SW480 (cell line): ENCODE measurements at regions not wholly inside any gene's neighbourhood (a gene's known extent, or its start where the extent isn't known, plus 50 kb on each side); places are given as distances from the start of the nearest gene placed in this dataset.

Source experiments
- DNase-seq: peaks from one replicate; pipeline ENCODE4 v3.0.0-alpha.2; 2016; ENCODE audit warnings: low spot score

GRCh38 chr10:110414548-110415309 is 83.0 kb upstream of the DUSP5 start:
- DNase-seq, result peak; percentile 99

DNA sequence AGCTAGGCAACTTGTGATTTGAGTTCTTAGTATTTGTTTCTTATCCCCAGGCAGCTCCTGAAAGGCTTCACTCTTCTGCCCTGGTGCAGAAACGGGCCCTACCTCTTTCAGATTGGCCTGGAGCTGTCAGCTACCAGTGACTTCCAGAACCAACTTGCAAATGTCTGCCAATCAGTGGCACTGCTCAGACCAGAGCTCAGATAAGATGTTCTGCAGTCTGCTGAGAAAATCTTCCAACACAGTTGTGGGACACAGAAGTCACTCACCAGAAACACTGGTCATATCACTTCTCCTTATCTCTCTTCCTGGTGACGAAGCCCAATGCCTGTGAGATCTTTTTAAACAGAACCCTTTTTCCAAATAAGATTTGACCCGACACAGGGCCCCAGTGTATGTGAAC is 81.9 kb upstream of the DUSP5 start:
- no peak for DNase-seq

GRCh38 chr10:110416776-110417711 is 80.7 kb upstream of the DUSP5 start:
- DNase-seq, result peak; percentile 57

GRCh38 chr10:110418218-110418617 is 79.5 kb upstream of the DUSP5 start:
- no peak for DNase-seq

DNA sequence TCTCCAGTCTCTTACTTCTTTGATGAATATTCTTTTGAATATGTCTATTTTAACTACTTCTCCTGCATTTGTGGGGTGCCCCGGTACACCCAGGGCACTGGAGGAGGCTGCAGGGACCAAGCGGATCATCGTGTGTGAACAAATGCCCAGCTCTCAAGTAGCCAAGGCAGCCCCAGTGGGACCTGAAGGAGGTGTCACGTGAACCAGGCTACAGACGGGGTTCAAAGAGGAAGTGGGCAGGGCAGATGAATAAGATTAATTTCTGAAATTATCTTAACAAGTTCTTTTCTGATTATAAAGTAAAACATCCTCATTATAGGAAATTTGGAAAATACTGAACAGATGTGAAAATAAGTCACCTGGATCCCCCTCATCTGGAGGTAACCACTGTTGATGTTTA is 78.4 kb upstream of the DUSP5 start:
- DNase-seq, result no peak

DNA sequence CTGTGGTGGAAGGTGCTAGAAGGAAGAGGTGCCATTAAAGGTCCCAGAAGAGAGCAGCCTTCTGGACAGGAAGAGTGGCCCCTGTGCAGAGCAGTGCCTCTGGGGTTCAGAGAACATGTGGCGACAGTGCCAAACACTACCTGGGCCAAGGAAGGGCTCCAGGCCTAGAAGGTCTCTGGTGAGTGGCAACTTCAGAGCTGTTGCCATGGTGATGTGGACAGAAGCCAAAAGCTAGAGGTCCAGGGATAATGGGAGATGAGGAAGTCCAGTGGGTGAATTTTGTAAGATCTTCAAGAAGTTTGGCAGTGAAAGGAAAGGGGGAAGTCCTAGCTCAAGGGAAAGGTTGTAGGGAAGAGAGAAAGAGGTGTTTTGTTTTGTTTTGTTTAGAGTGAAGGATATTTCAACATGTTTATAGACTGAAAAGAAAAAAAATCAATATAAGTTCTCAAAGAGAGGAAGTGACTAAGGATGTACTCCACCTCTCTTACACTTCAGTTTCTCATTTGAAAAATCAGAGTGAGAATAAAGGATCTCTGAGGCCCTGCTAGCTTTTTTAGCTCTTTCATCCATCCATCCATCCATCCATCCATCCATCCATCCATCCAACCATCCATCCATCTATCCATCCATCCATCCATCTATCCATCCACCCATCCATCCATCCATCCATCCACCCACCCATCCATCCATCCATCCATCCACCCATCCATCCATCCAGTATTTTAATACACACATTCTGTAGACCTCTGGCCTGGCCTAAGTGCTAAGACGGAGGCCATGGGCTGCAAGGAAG is 77.1 kb upstream of the DUSP5 start:
- no peak for DNase-seq

- DNase-seq, result no peak
Measured at GRCh38 chr10:110421512-110422138, 76.1 kb upstream of the DUSP5 start.

DNA sequence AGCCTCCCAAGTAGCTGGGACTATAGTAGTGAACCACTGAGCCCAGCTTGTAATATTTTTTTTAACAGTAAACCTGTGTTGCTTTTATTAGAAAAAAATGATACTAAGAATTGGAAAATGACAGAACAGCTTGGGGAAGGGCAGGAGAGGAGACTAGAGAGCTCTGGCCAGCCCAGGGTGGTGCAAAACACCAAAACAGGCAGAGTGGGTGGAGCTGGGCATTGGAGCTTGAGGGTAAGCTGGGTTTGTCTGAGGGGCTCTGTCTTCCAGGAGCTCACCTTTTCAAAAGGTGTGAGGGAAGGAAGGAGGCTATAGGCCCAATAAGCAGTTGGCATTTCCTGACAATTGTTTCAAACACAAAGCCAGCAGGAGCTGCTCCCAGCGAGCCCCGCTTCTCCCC is 75.2 kb upstream of the DUSP5 start:
- no peak for DNase-seq

DNA sequence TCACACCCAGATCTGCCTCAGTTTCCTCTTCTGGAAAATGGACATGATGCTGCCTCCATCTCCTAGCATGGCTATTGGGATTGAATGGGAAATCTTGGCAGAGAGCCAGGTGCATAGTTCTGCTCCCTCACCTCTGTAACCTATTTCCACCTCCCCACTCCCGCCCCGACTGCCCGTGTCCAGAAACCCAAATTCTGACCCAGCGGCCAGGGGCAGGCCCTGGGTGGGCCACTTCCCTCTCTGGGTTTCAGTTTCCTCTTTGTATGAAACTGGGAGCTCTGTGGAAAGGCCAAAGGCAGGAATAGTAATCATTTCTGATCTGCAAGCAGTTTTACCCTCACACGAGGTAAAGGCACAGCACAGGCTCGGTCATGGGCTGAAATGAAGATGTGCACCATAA is 74.1 kb upstream of the DUSP5 start:
- DNase-seq, result no peak

GRCh38 chr10:110425684-110426293 is 71.9 kb upstream of the DUSP5 start:
- peak; percentile 39 for DNase-seq

DNA sequence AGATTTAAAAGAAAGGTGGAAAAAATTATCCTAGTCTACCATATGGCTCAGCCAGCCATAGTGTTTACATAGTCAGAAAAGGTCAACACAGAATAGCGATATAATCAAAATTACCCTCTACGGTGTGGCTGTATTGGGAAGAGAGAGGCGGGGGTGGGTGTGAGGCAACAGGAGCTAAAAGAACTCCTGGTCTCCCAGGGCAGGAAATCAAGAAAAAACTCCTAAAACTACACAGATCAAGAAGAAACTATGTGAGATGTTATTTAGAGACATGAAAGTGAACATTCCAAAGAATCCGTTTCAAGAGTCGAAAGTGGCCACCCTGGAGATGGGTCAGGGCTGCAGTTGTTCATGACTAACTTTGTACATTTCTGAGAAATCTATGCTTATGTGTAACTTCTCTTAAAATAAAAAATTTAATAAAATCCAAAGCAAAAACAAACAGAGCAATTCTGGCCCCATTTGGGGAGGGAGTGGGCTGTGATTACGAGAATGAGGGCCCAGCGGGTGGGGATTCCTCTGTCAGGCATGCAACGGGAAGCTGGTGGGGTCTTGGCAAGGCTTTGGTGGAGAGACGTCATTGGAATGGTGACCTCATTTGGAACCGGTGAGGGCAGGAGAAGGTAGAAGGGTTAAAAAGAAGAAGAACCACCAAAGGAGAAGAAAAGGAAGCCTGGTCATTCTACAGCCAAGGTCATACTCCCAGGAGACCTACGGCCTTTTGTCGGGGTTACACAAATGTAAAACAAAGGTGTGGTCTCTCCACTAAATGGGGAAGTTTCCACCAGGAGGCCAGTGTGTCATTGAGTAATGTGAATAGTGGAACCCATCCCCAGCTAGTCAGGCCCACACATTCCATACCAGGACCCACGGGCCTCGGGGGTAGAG is 71.2 kb upstream of the DUSP5 start:
- DNase-seq, result no peak

DNA sequence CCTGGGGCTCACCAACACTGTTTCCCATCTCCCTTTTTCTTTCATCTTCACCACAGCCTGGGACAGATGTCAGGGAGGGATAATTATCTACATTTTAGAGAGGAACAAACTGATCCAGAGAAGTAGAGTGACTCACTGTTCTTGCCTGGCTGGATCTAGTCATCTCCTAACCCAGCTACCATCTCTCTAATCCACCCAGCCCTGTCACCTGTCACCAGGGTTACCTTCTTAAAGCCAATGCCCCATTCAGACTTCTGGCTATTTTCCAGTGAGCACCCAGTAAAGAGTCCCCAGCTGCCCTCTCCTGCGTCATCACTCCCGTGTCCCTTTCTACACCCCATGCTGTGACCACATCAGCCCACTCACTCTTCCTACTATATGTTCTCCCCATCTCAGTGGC is 68.4 kb upstream of the DUSP5 start:
- peak; percentile 36 for DNase-seq

- DNase-seq, result no peak
Measured at GRCh38 chr10:110430340-110431273, 67.1 kb upstream of the DUSP5 start.

DNA sequence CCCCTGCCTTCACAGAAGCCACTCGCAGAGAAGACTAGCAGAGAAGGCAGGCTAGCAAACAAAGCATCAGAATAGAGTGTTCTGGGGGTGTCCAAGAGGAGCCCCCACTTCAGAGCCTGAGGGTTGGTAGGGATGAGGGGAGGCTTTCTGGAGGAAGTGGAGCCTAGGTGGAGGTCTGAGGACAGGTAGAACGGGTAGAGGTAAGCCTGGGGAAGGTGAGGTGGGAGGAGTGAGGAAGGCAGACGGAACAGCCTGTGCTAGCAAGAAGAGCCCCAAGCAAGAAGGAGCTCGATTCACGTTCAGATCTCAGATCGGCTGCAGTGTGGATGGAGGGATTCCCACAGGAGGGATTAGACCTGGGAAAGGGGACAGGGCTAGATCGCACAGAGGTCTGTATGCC is 66.0 kb upstream of the DUSP5 start:
- no peak for DNase-seq

GRCh38 chr10:110432084-110432483 is 65.6 kb upstream of the DUSP5 start:
- no peak for DNase-seq

DNA sequence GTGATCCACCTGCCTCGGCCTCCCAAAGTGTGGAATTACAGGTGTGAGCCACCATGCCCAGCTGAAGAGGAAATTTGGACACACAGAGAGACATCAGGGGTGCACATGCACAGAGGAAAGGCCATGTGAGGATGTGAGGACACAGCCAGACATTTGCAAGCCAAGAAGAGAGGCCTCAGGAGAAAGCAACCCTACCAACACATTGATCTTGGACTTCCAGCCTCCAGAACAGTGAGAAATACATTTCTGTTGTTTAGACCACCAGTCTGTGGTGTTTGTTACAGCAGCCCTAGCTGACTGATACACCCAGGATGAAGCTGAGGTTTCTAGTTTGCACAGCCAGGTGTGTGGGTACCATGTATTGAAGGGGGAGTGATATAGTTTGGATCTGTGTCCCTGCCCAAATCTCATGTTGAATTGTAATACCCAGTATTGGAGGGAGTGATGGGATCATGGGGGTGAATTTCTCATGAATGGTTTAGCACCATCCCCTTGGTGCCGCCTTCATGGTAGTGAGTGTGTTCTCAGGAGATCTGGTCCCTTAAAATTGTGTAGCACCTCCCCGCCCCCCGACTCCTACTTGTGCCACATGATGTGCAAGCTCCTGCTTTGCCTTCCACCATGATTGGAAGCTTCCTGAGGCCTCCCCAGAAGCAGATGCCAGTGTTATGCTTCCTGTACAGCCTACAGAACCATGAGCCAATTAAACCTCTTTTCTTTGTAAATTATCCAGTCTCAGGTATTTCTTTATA is 64.7 kb upstream of the DUSP5 start:
- DNase-seq, result no peak

DNA sequence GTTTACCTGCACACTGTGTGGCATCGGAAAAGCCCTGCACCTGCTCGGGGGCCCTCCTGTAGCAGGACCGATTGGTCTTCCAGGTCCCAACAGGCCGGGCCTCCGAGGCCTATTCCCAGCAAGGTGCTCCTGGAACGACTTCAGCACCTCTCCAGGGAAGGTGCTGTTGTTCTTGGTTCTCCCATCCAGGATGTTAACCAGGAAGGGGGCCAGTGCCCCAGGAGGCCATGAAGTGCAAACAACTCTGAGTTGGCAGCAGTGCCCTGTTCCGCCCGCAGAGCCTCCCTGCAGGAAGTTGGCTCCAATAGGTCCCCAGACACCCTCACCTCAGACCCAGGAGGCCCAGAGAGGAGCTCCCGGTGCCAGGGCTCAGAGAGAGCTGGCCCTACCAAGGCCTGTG is 64.0 kb upstream of the DUSP5 start:
- DNase-seq, result no peak

- no peak for DNase-seq
Measured at GRCh38 chr10:110434489-110435096, 63.1 kb upstream of the DUSP5 start.
